ENCODE measurements at regions not wholly inside any gene's neighbourhood (a gene's known extent, or its start where the extent isn't known, plus 50 kb on each side); places are given as distances from the start of the nearest gene placed in this dataset.

- H3K4me1 ChIP-seq = no peaks in the 10 kb centered on the region
- no peaks in the 10 kb centered on the region for H3K27me3 ChIP-seq
- H3K9me3 ChIP-seq = no peaks in the 10 kb centered on the region
- H3K4me3 ChIP-seq (ENCODE audit: low read depth, low read length) = no peak overlapping the region
- no peak for DNase-seq
- TF ChIP-seq CTCF (IDR thresholded peaks at IDR 0.05; ENCODE audit: low read depth, low read length) = no peak
- no peaks in the 10 kb centered on the region for H3K36me3 ChIP-seq
Observed at GRCh38 chr1:194535369-194535768, 1349.0 kb upstream of the B3GALT2 start.

GRCh38 chr1:194534784-194535183 lies 1348.4 kb upstream of the B3GALT2 start:
- no peaks in the 10 kb centered on the region for H3K4me1 ChIP-seq
- DNase-seq = no peak
- no peaks in the 10 kb centered on the region for H3K27me3 ChIP-seq
- H3K9me3 ChIP-seq = no peaks in the 10 kb centered on the region
- H3K4me3 ChIP-seq (ENCODE audit: low read depth, low read length) = no peak overlapping the region
- no peaks in the 10 kb centered on the region for H3K36me3 ChIP-seq
- TF ChIP-seq CTCF (IDR thresholded peaks at IDR 0.05; ENCODE audit: low read depth, low read length) = no peak

- Histone ChIP-seq H3K9me3 (no peaks in the 10 kb centered on the region), H3K4me1 (no peaks in the 10 kb centered on the region), H3K27me3 (no peaks in the 10 kb centered on the region), H3K36me3 (no peaks in the 10 kb centered on the region), H3K4me3 (ENCODE audit: low read depth, low read length) (no peak overlapping the region)
- no peak for TF ChIP-seq CTCF (IDR thresholded peaks at IDR 0.05; ENCODE audit: low read depth, low read length)
- DNase-seq = no peak
Observed at GRCh38 chr1:194533641-194534040, 1347.2 kb upstream of the B3GALT2 start.

GRCh38 chr1:194517567-194517966 lies 1331.2 kb upstream of the B3GALT2 start:
- TF ChIP-seq CTCF (IDR thresholded peaks at IDR 0.05; ENCODE audit: low read depth, low read length) = no peak
- Histone ChIP-seq H3K4me3 (ENCODE audit: low read depth, low read length) (no peak overlapping the region), H3K9me3 (no peaks in the 10 kb centered on the region), H3K27me3 (no peaks in the 10 kb centered on the region), H3K36me3 (no peaks in the 10 kb centered on the region), H3K4me1 (0 out of 2 replicates have a peak, but pooled peaks cover 5% of the 10 kb centered on the region)
- no peak for DNase-seq

GRCh38 chr1:194515916-194516315 lies 1329.5 kb upstream of the B3GALT2 start:
- DNase-seq = no peak

GRCh38 chr1:194512957-194513356 lies 1326.5 kb upstream of the B3GALT2 start:
- Histone ChIP-seq H3K27me3 (no peaks in the 10 kb centered on the region), H3K4me1 (no peaks in the 10 kb centered on the region; the same call in 1 of the 2 replicates), H3K36me3 (no peaks in the 10 kb centered on the region), H3K9me3 (no peaks in the 10 kb centered on the region; the same call in 1 of the 2 replicates), H3K4me3 (ENCODE audit: low read depth, low read length) (no peak overlapping the region)
- no peak for TF ChIP-seq CTCF (IDR thresholded peaks at IDR 0.05; ENCODE audit: low read depth, low read length)
- no peak for DNase-seq

More at GRCh38 chr1:194515916-194516315, 1329.5 kb upstream of the B3GALT2 start:
- Histone ChIP-seq H3K27me3 (no peaks in the 10 kb centered on the region), H3K4me1 (no peaks in the 10 kb centered on the region; the same call in 1 of the 2 replicates), H3K4me3 (ENCODE audit: low read depth, low read length) (no peak overlapping the region), H3K9me3 (no peaks in the 10 kb centered on the region; the same call in 1 of the 2 replicates), H3K36me3 (no peaks in the 10 kb centered on the region)
- no peak for TF ChIP-seq CTCF (IDR thresholded peaks at IDR 0.05; ENCODE audit: low read depth, low read length)
